GM12878 (cell line): ENCODE measurements at regions not wholly inside any gene's neighbourhood (a gene's known extent, or its start where the extent isn't known, plus 50 kb on each side); places are given as distances from the start of the nearest gene placed in this dataset.

ENCODE experiments used
- ATAC-seq: fragments of 200-7000 bp; cut with Tn5 transposase; 3 replicates; pipeline ENCODE4 v1.9.1; 2020; ENCODE audit warnings: mild to moderate bottlenecking, moderate library complexity
- BruUV-seq: library from RNA; stranded (reverse); fragments of 400-500 nt; replicated peaks from 2 replicates; lab custom pipeline; 2021; lab: Mats Ljungman, UMichigan
- CTCF ChIA-PET: fragments of 300-600 bp; sonication (Branson Sonifier 250); formaldehyde crosslinking; extraction: SDS; loops from one replicate; lab custom pipeline; 2021; ENCODE audit warnings: inconsistent platforms; lab: Yijun Ruan, JAX
- POLR2A ChIA-PET: fragments of 350-600 bp; formaldehyde crosslinking; extraction: SDS; loops from one replicate; lab custom pipeline; 2021; ENCODE audit warnings: inconsistent platforms; lab: Charles Lee
- RAD21 ChIA-PET: fragments of 300-600 bp; sonication (Branson Sonifier 250); formaldehyde crosslinking; loops from one replicate; lab custom pipeline; 2023; ENCODE audit warnings: antibody characterized with exemption; ENCODE audit not compliant: unreplicated experiment; lab: Charles Lee
- SMC1A ChIA-PET: fragments of 300-600 bp; sonication (Branson Sonifier 250); formaldehyde crosslinking; loops from one replicate; lab custom pipeline; 2023; ENCODE audit not compliant: unreplicated experiment, uncharacterized antibody; lab: Charles Lee
- DNase-seq: peaks from one replicate; pipeline ENCODE4 v3.0.0-alpha.2; 2011; ENCODE audit warnings: low read depth, low spot score
- FAIRE-seq: peaks from 3 replicates; lab custom pipeline; 2011; peaks lifted over from hg19 to GRCh38; lab: Jason Lieb, UNC
- H2AFZ ChIP-seq: 2 replicates; pipeline ENCODE4 v1.6.0; 2011; ENCODE audit warnings: low read depth, low read length, control low read depth; ENCODE audit not compliant: control insufficient read depth
- H3K27ac ChIP-seq: 2 replicates; pipeline ENCODE4 v1.5.1; 2011; ENCODE audit warnings: control low read depth; ENCODE audit not compliant: control insufficient read depth, insufficient read depth
- H3K27me3 ChIP-seq, 2 experiments: replicated peaks in 1 of 2; 2 replicates each; pipeline versions ENCODE4 v1.6.0 to v1.6.1; 2011; ENCODE audit warnings: low read length in 1 of 2; ENCODE audit not compliant: control insufficient read depth in 2 of 2, insufficient read depth in 2 of 2
- H3K36me3 ChIP-seq, 2 experiments: 2 replicates each; pipeline ENCODE4 v1.5.1; 2011; ENCODE audit warnings: low read length in 1 of 2; ENCODE audit not compliant: control insufficient read depth in 2 of 2, insufficient read depth in 2 of 2
- H3K4me1 ChIP-seq: 2 replicates; pipeline ENCODE4 v1.6.1; 2011; ENCODE audit warnings: mild to moderate bottlenecking, low read length, moderate library complexity, mixed read lengths; ENCODE audit not compliant: control insufficient read depth, insufficient read depth
- H3K4me2 ChIP-seq: 2 replicates; pipeline ENCODE4 v1.6.0; 2011; ENCODE audit warnings: control low read depth; ENCODE audit not compliant: control insufficient read depth, insufficient read depth
- H3K4me3 ChIP-seq: fragments of 200-600 bp; sonication (generic); 2 replicates; pipeline ENCODE4 v1.5.1; 2016
- H3K79me2 ChIP-seq: 2 replicates; pipeline ENCODE4 v1.6.0; 2011; ENCODE audit warnings: low read length; ENCODE audit not compliant: control insufficient read depth, insufficient read depth
- H3K9ac ChIP-seq: 2 replicates; pipeline ENCODE4 v1.8.0; 2011; ENCODE audit warnings: low read length, control low read depth, mixed read lengths; ENCODE audit not compliant: control insufficient read depth, insufficient read depth
- H3K9me3 ChIP-seq: replicated peaks from 3 replicates; pipeline ENCODE4 v1.5.1; 2011; ENCODE audit warnings: mild to moderate bottlenecking, low read length; ENCODE audit not compliant: control insufficient read depth, insufficient read depth
- H4K20me1 ChIP-seq: 2 replicates; pipeline ENCODE4 v1.6.0; 2011; ENCODE audit not compliant: control insufficient read depth, insufficient read depth
- BCL11A ChIP-seq: IDR thresholded peaks from 2 replicates; pipeline ENCODE4 v1.6.1; 2011; ENCODE audit warnings: low read depth, low read length
- EP300 ChIP-seq, 2 experiments: fragments of 150-350 bp in 1 of 2; IDR thresholded peaks; 2 replicates each; pipeline ENCODE4 v1.6.1; 2011 to 2012; ENCODE audit warnings: low read depth in 2 of 2, low read length in 2 of 2, borderline replicate concordance in 1 of 2, improper control_type of control experiment in 1 of 2, inconsistent platforms in 1 of 2; ENCODE audit not compliant: control insufficient read depth in 1 of 2
- ETV6 ChIP-seq, 2 experiments: fragments of 450-650 bp in 1 of 2; IDR thresholded peaks in 1 of 2; conservative IDR thresholded peaks in 1 of 2; 2 replicates each; pipeline ENCODE4 v1.6.1; 2014; ENCODE audit warnings: antibody characterized with exemption in 1 of 2, borderline replicate concordance in 1 of 2, low read depth in 1 of 2, mild to moderate bottlenecking in 1 of 2, moderate library complexity in 1 of 2
- IKZF1 ChIP-seq: fragments of 450-650 bp; conservative IDR thresholded peaks from 2 replicates; pipeline ENCODE4 v1.6.1; 2017; ENCODE audit warnings: antibody characterized with exemption, mild to moderate bottlenecking
- MAX ChIP-seq: IDR thresholded peaks from 2 replicates; pipeline ENCODE4 v1.6.1; 2012; ENCODE audit warnings: low read depth, low read length, improper control_type of control experiment
- MLLT1 ChIP-seq: fragments of 450-650 bp; IDR thresholded peaks from 2 replicates; pipeline ENCODE4 v1.6.1; 2016; ENCODE audit warnings: mild to moderate bottlenecking
- MYC ChIP-seq: IDR thresholded peaks from 2 replicates; pipeline ENCODE4 v1.6.1; 2011; ENCODE audit warnings: mild to moderate bottlenecking, low read length, moderate library complexity, inconsistent platforms; ENCODE audit not compliant: insufficient read depth, insufficient replicate concordance, insufficient read length, severe bottlenecking
- PKNOX1 ChIP-seq: fragments of 450-650 bp; IDR thresholded peaks from 2 replicates; pipeline ENCODE4 v1.6.1; 2016; ENCODE audit warnings: mild to moderate bottlenecking
- SMAD5 ChIP-seq: IDR thresholded peaks from 2 replicates; pipeline ENCODE4 v1.6.1; 2016; ENCODE audit warnings: antibody characterized with exemption, low read depth
- YBX1 ChIP-seq: fragments of 450-650 bp; IDR thresholded peaks from 2 replicates; pipeline ENCODE4 v1.6.1; 2016; ENCODE audit warnings: antibody characterized with exemption
- ZBED1 ChIP-seq: IDR thresholded peaks from 2 replicates; pipeline ENCODE4 v1.6.1; 2016; ENCODE audit warnings: borderline replicate concordance
- ZBTB4 ChIP-seq: fragments of 450-650 bp; formaldehyde crosslinking; IDR thresholded peaks from 2 replicates; pipeline ENCODE4 v1.4.0; 2022; ENCODE audit warnings: mild to moderate bottlenecking, moderate library complexity
- ZNF274 ChIP-seq: IDR thresholded peaks from one replicate; pipeline ENCODE4 v1.8.0; 2011; ENCODE audit not compliant: insufficient read length, insufficient read depth
- ZNF687 ChIP-seq: fragments of 450-650 bp; IDR thresholded peaks from 2 replicates; pipeline ENCODE4 v1.6.1; 2017; ENCODE audit warnings: mild to moderate bottlenecking, moderate library complexity
- ZZZ3 ChIP-seq: IDR thresholded peaks from 2 replicates; pipeline ENCODE4 v1.6.1; 2011; ENCODE audit warnings: low read depth; ENCODE audit not compliant: control insufficient read depth, insufficient read length
- WGBS: methylation state at CpG from one replicate; pipeline ENCODE4 v1.1.6; 2016; ENCODE audit warnings: low lambda C conversion rate; ENCODE audit not compliant: insufficient replicate concordance, insufficient coverage; ENCODE audit errors: missing lambda C conversion rate; 5-methylcytosine and 5-hydroxymethylcytosine counted together
- in situ Hi-C: fragments of 300-500 bp; cut with MboI; formaldehyde crosslinking; loops from 9 replicates; pipeline ENCODE4 v1.14.3; 2018; ENCODE audit warnings: mixed read lengths
- intact Hi-C: fragments of 100-400 bp; cut with micrococcal nuclease; formaldehyde crosslinking; loops from one replicate; pipeline ENCODE4 v1.14.2; 2022; ENCODE audit not compliant: unreplicated experiment

GRCh38 chr14:53896726-53897125 lies 59.9 kb downstream of the BMP4 start:
- FAIRE-seq, result no peak
- no peak overlapping the region for H3K27ac ChIP-seq
- no peak overlapping the region for H3K4me3 ChIP-seq
- no peaks in the 10 kb centered on the region for H3K36me3 ChIP-seq
- 0% methylated on average over 1 of the region's 1 CpG for WGBS
- CTCF ChIA-PET, result no interaction called here
- H3K9me3 ChIP-seq, result no peaks in the 10 kb centered on the region
- intact Hi-C loops (no loop called here), in situ Hi-C loops (no loop called here)
- POLR2A ChIA-PET, result no interaction called here
- no peak overlapping the region for H3K9ac ChIP-seq
- no peak overlapping the region for H3K4me2 ChIP-seq
- no peak for DNase-seq
- H3K27me3 ChIP-seq, result no peaks in the 10 kb centered on the region
- BruUV-seq, result no TSS peak
- H2AFZ ChIP-seq, result no peak overlapping the region
- H3K79me2 ChIP-seq, result no peaks in the 10 kb centered on the region
- no peaks in the 10 kb centered on the region for H4K20me1 ChIP-seq
- ATAC-seq, result no peak
- SMC1A ChIA-PET, result no interaction called here
- RAD21 ChIA-PET, result no interaction called here
- peaks cover 12% of the 10 kb centered on the region for H3K4me1 ChIP-seq
- no peak for TF ChIP-seq MYC
- TF ChIP-seq EP300 (IDR thresholded peaks at IDR 0.05; ENCODE audit: borderline replicate concordance in 1 of 2, control insufficient read depth in 1 of 2, low read depth in 2 of 2, low read length in 2 of 2), result no peak
- no peak for TF ChIP-seq ZNF274
- no peak for TF ChIP-seq MLLT1
- no peak for TF ChIP-seq ZZZ3
- no peak for TF ChIP-seq ETV6 (conservative IDR thresholded peaks at IDR 0.05 in 1 of 2, IDR thresholded peaks at IDR 0.05 in 1 of 2; ENCODE audit: borderline replicate concordance in 1 of 2, low read depth in 1 of 2)
- TF ChIP-seq PKNOX1, result no peak
- TF ChIP-seq ZBTB4, result no peak
- TF ChIP-seq SMAD5, result no peak
- TF ChIP-seq BCL11A, result no peak
- no peak for TF ChIP-seq ZNF687
- no peak for TF ChIP-seq MAX
- no peak for TF ChIP-seq YBX1
- no peak for TF ChIP-seq IKZF1
- TF ChIP-seq ZBED1, result no peak
